Tibial nerve (tissue), 4 donors: ENCODE measurements at regions not wholly inside any gene's neighbourhood (a gene's known extent, or its start where the extent isn't known, plus 50 kb on each side); places are given as distances from the start of the nearest gene placed in this dataset.

ENCODE experiments used
- EP300 ChIP-seq, 2 donors: sonication (generic); formaldehyde crosslinking; IDR thresholded peaks; one replicate each; pipeline ENCODE4 v1.6.1; 2017; ENCODE audit warnings: antibody characterized with exemption in 2 of 2, mild to moderate bottlenecking in 1 of 2
- POLR2A ChIP-seq, 2 donors: fragments of 450-650 bp; IDR thresholded peaks; one replicate each; pipeline ENCODE4 v1.6.1; 2017; ENCODE audit warnings: antibody characterized with exemption in 2 of 2, mild to moderate bottlenecking in 2 of 2, moderate library complexity in 2 of 2
- TF ChIP-seq, protein P1 (sequence below), 5 experiments: fragments of 200-600 bp in 3 of 5; fragments of 450-650 bp in 2 of 5; sonication (generic) in 3 of 5; IDR thresholded peaks; one replicate each; pipeline ENCODE4 v1.5.1; 2016 to 2019; ENCODE audit warnings: antibody characterized with exemption in 5 of 5, mild to moderate bottlenecking in 3 of 5, moderate library complexity in 2 of 5

GRCh38 chr11:15874704-15875103, 481.6 kb downstream of the SOX6 start:
- TF ChIP-seq POLR2A (IDR thresholded peaks at IDR 0.05) = no peak
- TF ChIP-seq, protein P1, sequence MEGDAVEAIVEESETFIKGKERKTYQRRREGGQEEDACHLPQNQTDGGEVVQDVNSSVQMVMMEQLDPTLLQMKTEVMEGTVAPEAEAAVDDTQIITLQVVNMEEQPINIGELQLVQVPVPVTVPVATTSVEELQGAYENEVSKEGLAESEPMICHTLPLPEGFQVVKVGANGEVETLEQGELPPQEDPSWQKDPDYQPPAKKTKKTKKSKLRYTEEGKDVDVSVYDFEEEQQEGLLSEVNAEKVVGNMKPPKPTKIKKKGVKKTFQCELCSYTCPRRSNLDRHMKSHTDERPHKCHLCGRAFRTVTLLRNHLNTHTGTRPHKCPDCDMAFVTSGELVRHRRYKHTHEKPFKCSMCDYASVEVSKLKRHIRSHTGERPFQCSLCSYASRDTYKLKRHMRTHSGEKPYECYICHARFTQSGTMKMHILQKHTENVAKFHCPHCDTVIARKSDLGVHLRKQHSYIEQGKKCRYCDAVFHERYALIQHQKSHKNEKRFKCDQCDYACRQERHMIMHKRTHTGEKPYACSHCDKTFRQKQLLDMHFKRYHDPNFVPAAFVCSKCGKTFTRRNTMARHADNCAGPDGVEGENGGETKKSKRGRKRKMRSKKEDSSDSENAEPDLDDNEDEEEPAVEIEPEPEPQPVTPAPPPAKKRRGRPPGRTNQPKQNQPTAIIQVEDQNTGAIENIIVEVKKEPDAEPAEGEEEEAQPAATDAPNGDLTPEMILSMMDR (IDR thresholded peaks at IDR 0.05) = no peak
- TF ChIP-seq EP300 (IDR thresholded peaks at IDR 0.05) = no peak
